K562 (cell line): ENCODE measurements at regions not wholly inside any gene's neighbourhood (a gene's known extent, or its start where the extent isn't known, plus 50 kb on each side); places are given as distances from the start of the nearest gene placed in this dataset.

Experiments
- ATAC-seq: fragments of 200-7000 bp; cut with Tn5 transposase; 3 replicates; pipeline ENCODE4 v1.9.1; 2020; ENCODE audit warnings: moderate library complexity
- BruUV-seq: library from RNA; stranded (reverse); fragments of 400-500 nt; replicated peaks from 2 replicates; lab custom pipeline; 2021; lab: Mats Ljungman, UMichigan
- CTCF ChIA-PET: fragments of 300-600 bp; formaldehyde crosslinking; extraction: SDS; loops from one replicate; lab custom pipeline; 2021; ENCODE audit warnings: low intra/inter-chr PET ratio; lab: Yijun Ruan, JAX
- POLR2A ChIA-PET: fragments of 300-600, 350-650 bp; sonication (Branson Sonifier 250); formaldehyde crosslinking; extraction: SDS; loops from one replicate; lab custom pipeline; 2021; ENCODE audit warnings: antibody characterized with exemption, inconsistent platforms; lab: Yijun Ruan, JAX
- DNase-seq, 4 experiments: peaks; one replicate each; pipeline versions ENCODE4 v3.0.0 to v3.0.0-alpha.2; 2011 to 2018; ENCODE audit warnings: low spot score in 3 of 4, mixed read lengths in 3 of 4; ENCODE audit errors: extremely low read depth in 1 of 4
- FAIRE-seq: peaks from 2 replicates; lab custom pipeline; 2011; peaks lifted over from hg19 to GRCh38; lab: Jason Lieb, UNC
- H2AFZ ChIP-seq: 2 replicates; pipeline ENCODE4 v1.6.0; 2011; ENCODE audit warnings: low read depth, low read length, control low read depth, inconsistent platforms
- H3K27ac ChIP-seq: fragments of 200-600 bp; 3 replicates; pipeline ENCODE4 v1.8.0; 2011; ENCODE audit warnings: low read depth, mild to moderate bottlenecking, control low read depth, inconsistent platforms, low read length, moderate library complexity, mixed read lengths; ENCODE audit errors: extremely low read depth
- H3K27me3 ChIP-seq, 2 experiments: fragments of 300-600 bp in 1 of 2; 2 replicates in 1 of 2; 3 replicates in 1 of 2; pipeline versions ENCODE4 v1.6.0 to v1.8.0; 2011; ENCODE audit warnings: inconsistent platforms in 2 of 2, low read length in 2 of 2, mild to moderate bottlenecking in 1 of 2, mixed read lengths in 1 of 2, moderate library complexity in 1 of 2; ENCODE audit not compliant: control insufficient read depth in 2 of 2, insufficient read depth in 2 of 2
- H3K36me3 ChIP-seq: fragments of 300-600 bp; 3 replicates; pipeline ENCODE4 v1.8.0; 2011; ENCODE audit warnings: mild to moderate bottlenecking, low read length, inconsistent platforms; ENCODE audit not compliant: control insufficient read depth, insufficient read depth
- H3K4me1 ChIP-seq, 2 experiments: fragments of 200-600 bp in 1 of 2; replicated peaks in 1 of 2; 2 replicates in 1 of 2; 3 replicates in 1 of 2; pipeline versions ENCODE4 v1.5.1 to v1.8.0; 2011; ENCODE audit warnings: inconsistent platforms in 2 of 2, low read length in 2 of 2, mild to moderate bottlenecking in 1 of 2, mixed read lengths in 1 of 2, moderate library complexity in 1 of 2; ENCODE audit not compliant: control insufficient read depth in 2 of 2, insufficient read depth in 2 of 2
- H3K4me2 ChIP-seq: 2 replicates; pipeline ENCODE4 v1.6.1; 2011; ENCODE audit warnings: low read length, control low read depth, inconsistent platforms, mixed read lengths; ENCODE audit not compliant: insufficient read depth
- H3K4me3 ChIP-seq: fragments of 200-600 bp; sonication (generic), shearing (Covaris generic); 2 replicates; pipeline ENCODE4 v1.5.1; 2016; ENCODE audit warnings: control low read depth, inconsistent platforms
- H3K79me2 ChIP-seq: fragments of 200-600 bp; 3 replicates; pipeline ENCODE4 v1.8.0; 2011; ENCODE audit warnings: low read length, inconsistent platforms; ENCODE audit not compliant: control insufficient read depth, insufficient read depth
- H3K9ac ChIP-seq, 2 experiments: 2 replicates each; pipeline versions ENCODE4 v1.6.0 to v1.6.1; 2011; ENCODE audit warnings: low read depth in 2 of 2, low read length in 2 of 2, control low read depth in 1 of 2, inconsistent platforms in 1 of 2, mild to moderate bottlenecking in 1 of 2, mixed read lengths in 1 of 2; ENCODE audit not compliant: insufficient read depth in 1 of 2
- H3K9me1 ChIP-seq: one replicate; pipeline ENCODE4 v1.6.0; 2011; ENCODE audit warnings: inconsistent platforms, mild to moderate bottlenecking, low read length, moderate library complexity; ENCODE audit not compliant: control insufficient read depth, insufficient read depth
- H3K9me3 ChIP-seq: replicated peaks from 2 replicates; pipeline ENCODE4 v1.5.1; 2011; ENCODE audit warnings: low read depth, low read length, inconsistent platforms; ENCODE audit not compliant: control insufficient read depth, insufficient read depth
- H4K20me1 ChIP-seq: replicated peaks from 2 replicates; pipeline ENCODE4 v1.6.1; 2011; ENCODE audit warnings: low read length, inconsistent platforms, mixed read lengths; ENCODE audit not compliant: control insufficient read depth, insufficient read depth
- BCLAF1 ChIP-seq, 2 experiments: fragments of 450-650 bp in 1 of 2; IDR thresholded peaks; 2 replicates each; pipeline ENCODE4 v1.6.1; 2011 to 2017; ENCODE audit warnings: low read depth in 2 of 2, antibody characterized with exemption in 1 of 2, borderline replicate concordance in 1 of 2, low read length in 1 of 2, mild to moderate bottlenecking in 1 of 2, mixed read lengths in 1 of 2; ENCODE audit not compliant: control insufficient read depth in 1 of 2
- CHCHD3 ChIP-seq: fragments of 250-450 bp; sonication (Bioruptor Pico); IDR thresholded peaks from 2 replicates; pipeline ENCODE4 v2.1.2; 2022; ENCODE audit warnings: mild to moderate bottlenecking
- ELF1 ChIP-seq: fragments of 200-800 bp; sonication (Bioruptor generic); IDR thresholded peaks from 2 replicates; pipeline ENCODE4 v1.6.1; 2016; ENCODE audit warnings: missing genetic modification characterization, missing compliant biosample characterization
- GABPB1 ChIP-seq: sonication (generic); formaldehyde crosslinking; IDR thresholded peaks from 2 replicates; pipeline ENCODE4 v1.8.0; 2022; ENCODE audit warnings: mild to moderate bottlenecking, missing genetic modification reagents
- HNRNPH1 ChIP-seq: fragments of 200-400 bp; formaldehyde crosslinking; optimal IDR thresholded peaks from 2 replicates; pipeline ENCODE3; 2017; ENCODE audit warnings: low read depth, mild to moderate bottlenecking, low read length, moderate library complexity
- NFIX ChIP-seq: fragments of 250-450 bp; sonication (Bioruptor Pico); IDR thresholded peaks from 2 replicates; pipeline ENCODE4 v1.4.0; 2020; ENCODE audit warnings: low read depth, mild to moderate bottlenecking, moderate library complexity
- PHF20 ChIP-seq: fragments of 450-650 bp; IDR thresholded peaks from 2 replicates; pipeline ENCODE4 v1.6.1; 2018; ENCODE audit not compliant: partially characterized antibody
- STAG1 ChIP-seq: sonication (generic); formaldehyde crosslinking; IDR thresholded peaks from 2 replicates; pipeline ENCODE4 v1.5.0; 2020; ENCODE audit warnings: missing genetic modification reagents, borderline replicate concordance
- TBL1XR1 ChIP-seq, 2 experiments: IDR thresholded peaks; 2 replicates each; pipeline ENCODE4 v1.6.1; 2012; ENCODE audit warnings: improper control_type of control experiment in 2 of 2, low read length in 2 of 2, mild to moderate bottlenecking in 1 of 2
- ZNF561 ChIP-seq: fragments of 450-650 bp; formaldehyde crosslinking; conservative IDR thresholded peaks from 2 replicates; pipeline ENCODE4 v1.4.0; 2020; ENCODE audit warnings: mild to moderate bottlenecking, moderate library complexity
- WGBS: fragments of 100-300 bp; shearing (Covaris generic); methylation state at CpG from one replicate; pipeline ENCODE4 v1.1.6; 2016; ENCODE audit warnings: low coverage, mixed read lengths; ENCODE audit not compliant: insufficient coverage; ENCODE audit errors: missing lambda C conversion rate; 5-methylcytosine and 5-hydroxymethylcytosine counted together
- in situ Hi-C: fragments of 300-500 bp; cut with MboI; formaldehyde crosslinking; loops from 4 replicates; pipeline ENCODE4 v1.15.0; 2018; ENCODE audit warnings: inconsistent platforms, mixed read lengths
- intact Hi-C: fragments of 100-400 bp; cut with micrococcal nuclease; formaldehyde crosslinking; loops from 2 replicates; pipeline ENCODE4 v1.14.2; 2022
- TF ChIP-seq, protein P1 (sequence below): fragments of 450-650 bp; IDR thresholded peaks from 2 replicates; pipeline ENCODE4 v1.6.1; 2017; ENCODE audit warnings: mild to moderate bottlenecking, moderate library complexity

- FAIRE-seq (no peak), ATAC-seq (no peak), DNase-seq (no peak)
- H3K4me3 ChIP-seq, result no peak overlapping the region
- H3K4me2 ChIP-seq, result no peak overlapping the region
- in situ Hi-C loops (no loop called here), intact Hi-C loops (no loop called here)
- H2AFZ ChIP-seq, result no peak overlapping the region
- no peak overlapping the region for H3K9ac ChIP-seq
- H4K20me1 ChIP-seq, result no peaks in the 10 kb centered on the region
- POLR2A ChIA-PET, result interaction anchor here (0.6 to 1.3 kb wide), 3 partner anchors 15 to 531 kb away, joined by 3 read pairs; no protein-coding TSS in a partner anchor
- peaks cover 22 to 38% of the 10 kb centered on the region in 2 experiments for H3K27me3 ChIP-seq
- TF ChIP-seq CHCHD3 (CRISPR knock-in tag) (no peak), HNRNPH1 (no peak)
- no peaks in the 10 kb centered on the region for H3K9me1 ChIP-seq
- CTCF ChIA-PET, result no interaction called here
- H3K36me3 ChIP-seq, result no peaks in the 10 kb centered on the region
- H3K9me3 ChIP-seq, result no peaks in the 10 kb centered on the region
- H3K27ac ChIP-seq, result no peak overlapping the region
- no TSS peak for BruUV-seq
- 2% methylated on average over 10 of the region's 11 CpGs for WGBS
- H3K79me2 ChIP-seq, result no peaks in the 10 kb centered on the region
- H3K4me1 ChIP-seq, result no peaks in the 10 kb centered on the region
These were observed 52.0 kb upstream of the PLEKHG1 start for GRCh38 chr6:150547502-150548222.

DNA sequence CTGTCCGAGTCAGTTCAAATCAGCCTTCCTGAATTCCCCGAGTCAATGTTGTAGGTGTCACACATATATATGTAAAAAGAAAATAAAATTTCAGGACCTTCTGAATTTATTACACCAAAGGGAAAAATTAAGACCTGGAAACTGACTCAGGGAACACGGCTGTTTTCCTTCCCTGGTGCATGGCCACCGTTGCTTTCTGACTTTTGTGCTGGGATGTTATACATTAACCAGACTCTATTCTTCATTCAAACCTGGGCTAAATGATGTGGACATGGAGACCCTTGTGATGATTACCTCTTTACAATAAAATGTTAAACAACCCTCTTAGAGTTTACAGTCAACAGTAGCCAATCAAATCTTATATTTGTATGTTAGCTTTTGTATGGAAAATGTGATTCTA is 51.4 kb upstream of the PLEKHG1 start:
- in situ Hi-C loops (no loop called here), intact Hi-C loops (no loop called here)
- H4K20me1 ChIP-seq, result no peaks in the 10 kb centered on the region
- H3K36me3 ChIP-seq, result no peaks in the 10 kb centered on the region
- POLR2A ChIA-PET, result interaction anchor here (0.6 to 1.3 kb wide), 2 partner anchors 15 to 177 kb away, joined by 3 read pairs; no protein-coding TSS in a partner anchor
- H3K9me1 ChIP-seq, result no peaks in the 10 kb centered on the region
- TF ChIP-seq, protein P1, sequence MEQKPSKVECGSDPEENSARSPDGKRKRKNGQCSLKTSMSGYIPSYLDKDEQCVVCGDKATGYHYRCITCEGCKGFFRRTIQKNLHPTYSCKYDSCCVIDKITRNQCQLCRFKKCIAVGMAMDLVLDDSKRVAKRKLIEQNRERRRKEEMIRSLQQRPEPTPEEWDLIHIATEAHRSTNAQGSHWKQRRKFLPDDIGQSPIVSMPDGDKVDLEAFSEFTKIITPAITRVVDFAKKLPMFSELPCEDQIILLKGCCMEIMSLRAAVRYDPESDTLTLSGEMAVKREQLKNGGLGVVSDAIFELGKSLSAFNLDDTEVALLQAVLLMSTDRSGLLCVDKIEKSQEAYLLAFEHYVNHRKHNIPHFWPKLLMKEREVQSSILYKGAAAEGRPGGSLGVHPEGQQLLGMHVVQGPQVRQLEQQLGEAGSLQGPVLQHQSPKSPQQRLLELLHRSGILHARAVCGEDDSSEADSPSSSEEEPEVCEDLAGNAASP, result no peak
- TF ChIP-seq ZNF561 (no peak), ELF1 (no peak), BCLAF1 (IDR thresholded peaks at IDR 0.05; ENCODE audit: borderline replicate concordance in 1 of 2, control insufficient read depth in 1 of 2, low read depth in 2 of 2, low read length in 1 of 2) (no peak), GABPB1 (CRISPR knock-in tag) (no peak), TBL1XR1 (IDR thresholded peaks at IDR 0.05; ENCODE audit: low read length in 2 of 2) (no peak), NFIX (CRISPR knock-in tag) (no peak), STAG1 (CRISPR knock-in tag) (no peak), PHF20 (no peak)
- no peak overlapping the region for H3K27ac ChIP-seq
- no peak for FAIRE-seq
- no peak overlapping the region for H2AFZ ChIP-seq
- peaks cover 22 to 32% of the 10 kb centered on the region in 2 experiments for H3K27me3 ChIP-seq
- H3K9ac ChIP-seq, result no peak overlapping the region
- no peaks in the 10 kb centered on the region for H3K9me3 ChIP-seq
- no peak overlapping the region for H3K4me3 ChIP-seq
- WGBS, result 0% methylated on average over 4 of the region's 4 CpGs
- CTCF ChIA-PET, result no interaction called here
- no peak for DNase-seq
- ATAC-seq, result no peak
- H3K79me2 ChIP-seq, result no peaks in the 10 kb centered on the region
- H3K4me1 ChIP-seq, result no peaks in the 10 kb centered on the region
- H3K4me2 ChIP-seq, result no peak overlapping the region
- no TSS peak for BruUV-seq
